HEK293T (cell line): ENCODE measurements at regions not wholly inside any gene's neighbourhood (a gene's known extent, or its start where the extent isn't known, plus 50 kb on each side); places are given as distances from the start of the nearest gene placed in this dataset.

Experiments used
- CTCF ChIA-PET: fragments of 350-600 bp; formaldehyde crosslinking; extraction: SDS; loops from one replicate; lab custom pipeline; 2021; ENCODE audit warnings: antibody characterized with exemption, inconsistent platforms; lab: Yijun Ruan, JAX
- POLR2A ChIA-PET: fragments of 350-600 bp; formaldehyde crosslinking; extraction: SDS; loops from one replicate; lab custom pipeline; 2020; ENCODE audit warnings: antibody characterized with exemption, inconsistent platforms; lab: Yijun Ruan, JAX
- DNase-seq: peaks from one replicate; pipeline ENCODE4 v3.0.0; 2012; ENCODE audit warnings: mixed read lengths; ENCODE audit errors: extremely low spot score
- ARNT ChIP-seq: fragments of 450-650 bp; IDR thresholded peaks from 2 replicates; pipeline ENCODE4 v1.6.1; 2017; ENCODE audit warnings: mild to moderate bottlenecking
- BHLHE40 ChIP-seq: fragments of 450-650 bp; IDR thresholded peaks from 2 replicates; pipeline ENCODE4 v1.6.1; 2016; ENCODE audit warnings: mild to moderate bottlenecking, moderate library complexity, borderline replicate concordance
- CTBP1 ChIP-seq: fragments of 450-650 bp; IDR thresholded peaks from 2 replicates; pipeline ENCODE4 v1.6.1; 2016; ENCODE audit warnings: borderline replicate concordance
- ELF4 ChIP-seq: fragments of 450-650 bp; IDR thresholded peaks from 2 replicates; pipeline ENCODE4 v1.6.1; 2017; ENCODE audit warnings: antibody characterized with exemption
- FOXA1 ChIP-seq: fragments of 450-650 bp; IDR thresholded peaks from 2 replicates; pipeline ENCODE4 v1.6.1; 2016; ENCODE audit warnings: mild to moderate bottlenecking
- FOXK2 ChIP-seq: fragments of 450-650 bp; IDR thresholded peaks from 2 replicates; pipeline ENCODE4 v1.6.1; 2016; ENCODE audit warnings: mild to moderate bottlenecking
- FOXM1 ChIP-seq: fragments of 450-650 bp; IDR thresholded peaks from 2 replicates; pipeline ENCODE4 v1.6.1; 2017; ENCODE audit warnings: mild to moderate bottlenecking, borderline replicate concordance
- HDGF ChIP-seq: fragments of 450-650 bp; IDR thresholded peaks from 2 replicates; pipeline ENCODE4 v1.6.1; 2017; ENCODE audit warnings: antibody characterized with exemption, borderline replicate concordance
- L3MBTL2 ChIP-seq: fragments of 450-650 bp; conservative IDR thresholded peaks from 2 replicates; pipeline ENCODE4 v1.6.1; 2016; ENCODE audit warnings: mild to moderate bottlenecking
- LEF1 ChIP-seq: fragments of 450-650 bp; IDR thresholded peaks from 2 replicates; pipeline ENCODE4 v1.6.1; 2017; ENCODE audit warnings: mild to moderate bottlenecking, borderline replicate concordance
- NFRKB ChIP-seq: fragments of 450-650 bp; IDR thresholded peaks from 2 replicates; pipeline ENCODE4 v1.6.1; 2016; ENCODE audit warnings: mild to moderate bottlenecking, moderate library complexity
- PKNOX1 ChIP-seq: fragments of 450-650 bp; IDR thresholded peaks from 2 replicates; pipeline ENCODE4 v1.6.1; 2016
- SP1 ChIP-seq: fragments of 450-650 bp; IDR thresholded peaks from 2 replicates; pipeline ENCODE4 v1.6.1; 2017
- SUZ12 ChIP-seq: fragments of 450-650 bp; IDR thresholded peaks from 2 replicates; pipeline ENCODE4 v1.6.1; 2016; ENCODE audit warnings: mild to moderate bottlenecking
- TARDBP ChIP-seq: fragments of 450-650 bp; IDR thresholded peaks from 2 replicates; pipeline ENCODE4 v1.6.1; 2016
- ZNF384 ChIP-seq: fragments of 450-650 bp; IDR thresholded peaks from 2 replicates; pipeline ENCODE4 v1.6.1; 2016

- TF ChIP-seq ARNT (no peak), TARDBP (no peak), ELF4 (no peak), SP1 (no peak), ZNF384 (no peak), BHLHE40 (no peak), FOXM1 (no peak), NFRKB (no peak), PKNOX1 (no peak), FOXA1 (no peak), L3MBTL2 (no peak), CTBP1 (no peak), HDGF (no peak), LEF1 (no peak), FOXK2 (no peak), SUZ12 (no peak)
- CTCF ChIA-PET: no interaction called here
- POLR2A ChIA-PET: no interaction called here
- DNase-seq: no peak
These were observed 1554.9 kb upstream of the CADM2 start for GRCh38 chr3:83403927-83404326.

- TF ChIP-seq SUZ12 (no peak), FOXM1 (no peak), ARNT (no peak), ZNF384 (no peak), NFRKB (no peak), PKNOX1 (no peak), ELF4 (no peak), FOXA1 (no peak), TARDBP (no peak), SP1 (no peak), LEF1 (no peak), FOXK2 (no peak), HDGF (no peak)
- POLR2A ChIA-PET: no interaction called here
- DNase-seq: no peak
- CTCF ChIA-PET: no interaction called here
These were observed 1532.5 kb upstream of the CADM2 start for GRCh38 chr3:83426300-83426699.

GRCh38 chr3:83434880-83435587 lies 1523.8 kb upstream of the CADM2 start:
- no peak for TF ChIP-seq HDGF
- TF ChIP-seq FOXK2: no peak
- no peak for TF ChIP-seq BHLHE40
- DNase-seq: peak; percentile 5
- ChIA-PET CTCF (no interaction called here), POLR2A (no interaction called here)

- ChIA-PET CTCF (no interaction called here), POLR2A (no interaction called here)
- TF ChIP-seq HDGF (no peak), TARDBP (no peak), BHLHE40 (no peak), FOXK2 (no peak), LEF1 (no peak), SP1 (no peak), PKNOX1 (no peak), ZNF384 (no peak), FOXA1 (no peak), CTBP1 (no peak), NFRKB (no peak), ARNT (no peak), L3MBTL2 (no peak), ELF4 (no peak), FOXM1 (no peak), SUZ12 (no peak)
- DNase-seq: no peak
These were observed 1520.6 kb upstream of the CADM2 start for GRCh38 chr3:83438188-83438587.

GRCh38 chr3:83453056-83453455 lies 1505.7 kb upstream of the CADM2 start:
- no peak for DNase-seq
- CTCF ChIA-PET: no interaction called here
- POLR2A ChIA-PET: no interaction called here
- no peak for TF ChIP-seq SUZ12
- no peak for TF ChIP-seq PKNOX1
- TF ChIP-seq LEF1: no peak
- TF ChIP-seq ELF4: no peak
- TF ChIP-seq FOXK2: no peak
- no peak for TF ChIP-seq FOXA1
- no peak for TF ChIP-seq CTBP1
- TF ChIP-seq HDGF: no peak
- TF ChIP-seq ARNT: no peak
- no peak for TF ChIP-seq ZNF384
- TF ChIP-seq FOXM1: no peak
- TF ChIP-seq TARDBP: no peak
- TF ChIP-seq L3MBTL2: no peak
- TF ChIP-seq BHLHE40: no peak
- TF ChIP-seq SP1: no peak
- TF ChIP-seq NFRKB: no peak
